OCI-LY3 (cell line): ENCODE measurements at regions not wholly inside any gene's neighbourhood (a gene's known extent, or its start where the extent isn't known, plus 50 kb on each side); places are given as distances from the start of the nearest gene placed in this dataset.

Source experiments
- EZH2phosphoT487 ChIP-seq: fragments of 200-600 bp; shearing (Covaris generic); IDR thresholded peaks from 2 replicates; pipeline ENCODE4 v1.6.1; 2018; ENCODE audit warnings: antibody characterized with exemption, mixed run types, low read depth
- TF ChIP-seq, protein P1 (sequence below): fragments of 200-600, 300-600 bp; sonication (generic); IDR thresholded peaks from 2 replicates; pipeline ENCODE4 v1.5.1; 2014; ENCODE audit warnings: antibody characterized with exemption, low read length, low read depth

DNA sequence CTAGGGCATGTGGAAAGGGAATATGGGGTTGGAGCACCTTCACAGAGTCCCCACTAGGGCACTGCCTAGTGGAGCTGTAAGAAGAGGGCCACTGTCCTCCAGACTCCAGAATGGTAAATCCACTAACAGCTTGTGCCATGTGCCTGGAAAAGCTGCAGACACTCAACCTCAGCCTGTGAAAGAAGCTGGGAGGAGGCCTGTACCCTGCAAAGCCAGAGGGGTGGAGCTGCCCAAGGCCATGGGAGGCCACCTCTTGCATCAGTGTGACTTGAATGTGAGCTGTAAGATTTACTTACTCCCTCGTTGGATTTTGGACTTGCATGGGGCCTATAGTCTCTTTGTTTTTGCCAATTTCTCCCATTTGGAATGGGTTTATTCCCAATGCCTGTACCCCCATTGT lies 705.2 kb upstream of the ROBO1 start:
- TF ChIP-seq, protein P1, sequence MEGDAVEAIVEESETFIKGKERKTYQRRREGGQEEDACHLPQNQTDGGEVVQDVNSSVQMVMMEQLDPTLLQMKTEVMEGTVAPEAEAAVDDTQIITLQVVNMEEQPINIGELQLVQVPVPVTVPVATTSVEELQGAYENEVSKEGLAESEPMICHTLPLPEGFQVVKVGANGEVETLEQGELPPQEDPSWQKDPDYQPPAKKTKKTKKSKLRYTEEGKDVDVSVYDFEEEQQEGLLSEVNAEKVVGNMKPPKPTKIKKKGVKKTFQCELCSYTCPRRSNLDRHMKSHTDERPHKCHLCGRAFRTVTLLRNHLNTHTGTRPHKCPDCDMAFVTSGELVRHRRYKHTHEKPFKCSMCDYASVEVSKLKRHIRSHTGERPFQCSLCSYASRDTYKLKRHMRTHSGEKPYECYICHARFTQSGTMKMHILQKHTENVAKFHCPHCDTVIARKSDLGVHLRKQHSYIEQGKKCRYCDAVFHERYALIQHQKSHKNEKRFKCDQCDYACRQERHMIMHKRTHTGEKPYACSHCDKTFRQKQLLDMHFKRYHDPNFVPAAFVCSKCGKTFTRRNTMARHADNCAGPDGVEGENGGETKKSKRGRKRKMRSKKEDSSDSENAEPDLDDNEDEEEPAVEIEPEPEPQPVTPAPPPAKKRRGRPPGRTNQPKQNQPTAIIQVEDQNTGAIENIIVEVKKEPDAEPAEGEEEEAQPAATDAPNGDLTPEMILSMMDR = no peak
- no peak for TF ChIP-seq EZH2phosphoT487
